MCF 10A (cell line): ENCODE measurements at regions not wholly inside any gene's neighbourhood (a gene's known extent, or its start where the extent isn't known, plus 50 kb on each side); places are given as distances from the start of the nearest gene placed in this dataset.
A peak's percentile ranks its signal among the peaks of the same experiment; 100 is the strongest.

Experiments
- BruUV-seq: library from RNA; stranded (reverse); fragments of 400-500 nt; replicated peaks from 2 replicates; lab custom pipeline; 2021; lab: Mats Ljungman, UMichigan
- CTCF ChIA-PET: fragments of 300-600 bp; sonication (Branson Sonifier 250); formaldehyde crosslinking; extraction: SDS; loops from one replicate; lab custom pipeline; 2021; ENCODE audit warnings: antibody characterized with exemption, inconsistent platforms; lab: Yijun Ruan, JAX
- POLR2A ChIA-PET: fragments of 300-600, 350-650 bp; sonication (Branson Sonifier 250); formaldehyde crosslinking; extraction: SDS; loops from one replicate; lab custom pipeline; 2020; ENCODE audit warnings: antibody characterized with exemption, inconsistent platforms; lab: Yijun Ruan, JAX
- DNase-seq: peaks from one replicate; pipeline ENCODE4 v3.0.0-alpha.2; 2018; ENCODE audit not compliant: unreplicated experiment
- H3K27ac Mint-ChIP-seq: one replicate; pipeline ENCODE4 v1.8.0; 2022; ENCODE audit warnings: mild to moderate bottlenecking, low read depth, mixed read lengths; ENCODE audit not compliant: unreplicated experiment
- H3K27me3 Mint-ChIP-seq: one replicate; pipeline ENCODE4 v1.8.0; 2022; ENCODE audit warnings: mixed read lengths; ENCODE audit not compliant: insufficient read depth, unreplicated experiment
- H3K36me3 Mint-ChIP-seq: one replicate; pipeline ENCODE4 v1.8.0; 2022; ENCODE audit warnings: mild to moderate bottlenecking, moderate library complexity, mixed read lengths; ENCODE audit not compliant: insufficient read depth, unreplicated experiment
- H3K4me1 Mint-ChIP-seq: one replicate; pipeline ENCODE4 v1.8.0; 2022; ENCODE audit warnings: mixed read lengths; ENCODE audit not compliant: insufficient read depth, unreplicated experiment
- H3K4me3 Mint-ChIP-seq: one replicate; pipeline ENCODE4 v1.8.0; 2022; ENCODE audit warnings: mild to moderate bottlenecking, moderate library complexity, mixed read lengths; ENCODE audit not compliant: unreplicated experiment
- H3K9me3 Mint-ChIP-seq: one replicate; pipeline ENCODE4 v1.8.0; 2022; ENCODE audit warnings: mixed read lengths; ENCODE audit not compliant: unreplicated experiment
- intact Hi-C: fragments of 100-400 bp; cut with micrococcal nuclease; formaldehyde crosslinking; loops from 2 replicates; pipeline ENCODE4 v1.14.1; 2022
- TF ChIP-seq, protein P1 (sequence below): fragments of 200-600 bp; IDR thresholded peaks from one replicate; pipeline ENCODE4 v1.8.0; 2022; ENCODE audit warnings: antibody characterized with exemption, mild to moderate bottlenecking; ENCODE audit not compliant: unreplicated experiment

DNA sequence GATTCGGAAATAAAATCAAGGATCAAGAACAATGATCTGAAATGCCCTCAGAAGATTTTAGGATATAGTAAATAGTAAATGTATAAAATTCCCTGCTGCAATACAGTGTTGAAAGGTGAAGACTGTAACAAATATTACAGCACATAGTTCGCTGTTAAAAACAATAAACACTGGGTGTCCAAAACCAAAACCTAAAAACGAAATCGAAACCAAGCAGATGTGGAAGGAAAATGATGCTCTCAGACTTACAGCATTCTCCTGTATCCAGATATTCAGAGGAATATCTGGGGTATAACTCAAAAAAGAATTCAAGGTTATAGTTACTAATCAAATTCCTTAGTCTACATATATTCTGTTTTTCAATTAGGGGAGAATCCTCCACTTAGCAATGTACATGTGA is 708.1 kb upstream of the PCDH15 start:
- no peak overlapping the region for H3K4me3 Mint-ChIP-seq
- ChIA-PET CTCF (no interaction called here), POLR2A (no interaction called here)
- intact Hi-C loops: no loop called here
- no peaks in the 10 kb centered on the region for H3K4me1 Mint-ChIP-seq
- no peak overlapping the region for H3K27ac Mint-ChIP-seq
- peaks cover 80% of the 10 kb centered on the region for H3K27me3 Mint-ChIP-seq
- H3K9me3 Mint-ChIP-seq: no peaks in the 10 kb centered on the region
- H3K36me3 Mint-ChIP-seq: no peaks in the 10 kb centered on the region
- TF ChIP-seq, protein P1, sequence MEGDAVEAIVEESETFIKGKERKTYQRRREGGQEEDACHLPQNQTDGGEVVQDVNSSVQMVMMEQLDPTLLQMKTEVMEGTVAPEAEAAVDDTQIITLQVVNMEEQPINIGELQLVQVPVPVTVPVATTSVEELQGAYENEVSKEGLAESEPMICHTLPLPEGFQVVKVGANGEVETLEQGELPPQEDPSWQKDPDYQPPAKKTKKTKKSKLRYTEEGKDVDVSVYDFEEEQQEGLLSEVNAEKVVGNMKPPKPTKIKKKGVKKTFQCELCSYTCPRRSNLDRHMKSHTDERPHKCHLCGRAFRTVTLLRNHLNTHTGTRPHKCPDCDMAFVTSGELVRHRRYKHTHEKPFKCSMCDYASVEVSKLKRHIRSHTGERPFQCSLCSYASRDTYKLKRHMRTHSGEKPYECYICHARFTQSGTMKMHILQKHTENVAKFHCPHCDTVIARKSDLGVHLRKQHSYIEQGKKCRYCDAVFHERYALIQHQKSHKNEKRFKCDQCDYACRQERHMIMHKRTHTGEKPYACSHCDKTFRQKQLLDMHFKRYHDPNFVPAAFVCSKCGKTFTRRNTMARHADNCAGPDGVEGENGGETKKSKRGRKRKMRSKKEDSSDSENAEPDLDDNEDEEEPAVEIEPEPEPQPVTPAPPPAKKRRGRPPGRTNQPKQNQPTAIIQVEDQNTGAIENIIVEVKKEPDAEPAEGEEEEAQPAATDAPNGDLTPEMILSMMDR: no peak
- no TSS peak for BruUV-seq
- no peak for DNase-seq

- peak; percentile 53 for DNase-seq
Observed at GRCh38 chr10:55500931-55501559, 700.0 kb upstream of the PCDH15 start.

DNA sequence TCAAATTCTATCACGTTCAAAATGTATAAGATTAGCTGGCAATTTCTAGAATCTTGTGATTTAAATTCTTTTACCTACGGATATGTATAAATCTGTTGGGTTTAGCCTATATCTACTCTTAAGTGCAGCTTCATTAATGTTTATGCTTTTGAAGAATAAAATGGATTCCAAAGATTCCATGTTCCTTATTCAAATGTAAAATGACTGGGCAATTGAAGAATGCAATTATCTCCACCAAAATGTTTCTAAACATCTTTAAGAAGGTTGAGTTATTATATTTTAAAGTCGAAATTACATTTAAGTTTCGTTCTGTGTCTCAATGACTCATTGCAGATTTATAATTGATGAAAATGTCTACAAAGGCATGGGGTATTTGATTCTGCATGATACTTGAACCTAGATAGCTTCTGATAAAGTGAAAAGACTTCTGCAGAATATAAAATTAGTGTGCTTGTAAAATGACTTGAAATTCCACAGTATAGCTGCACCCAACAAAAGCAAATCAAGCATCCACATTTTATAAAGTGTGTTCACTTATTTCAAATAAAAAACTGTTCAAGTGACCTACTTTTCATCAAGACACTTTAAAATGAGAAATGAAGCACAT is 697.0 kb upstream of the PCDH15 start:
- H3K27ac Mint-ChIP-seq: no peak overlapping the region
- TF ChIP-seq, protein P1: no peak
- H3K4me1 Mint-ChIP-seq: no peaks in the 10 kb centered on the region
- BruUV-seq: no TSS peak
- POLR2A ChIA-PET: no interaction called here
- intact Hi-C loops: no loop called here
- H3K9me3 Mint-ChIP-seq: no peaks in the 10 kb centered on the region
- CTCF ChIA-PET: no interaction called here
- no peaks in the 10 kb centered on the region for H3K36me3 Mint-ChIP-seq
- peaks cover 28% of the 10 kb centered on the region for H3K27me3 Mint-ChIP-seq
- H3K4me3 Mint-ChIP-seq: no peak overlapping the region
- DNase-seq: no peak

More at GRCh38 chr10:55500931-55501559, 700.0 kb upstream of the PCDH15 start:
- POLR2A ChIA-PET: no interaction called here
- Mint-ChIP-seq H3K27me3 (peaks cover 33% of the 10 kb centered on the region), H3K36me3 (no peaks in the 10 kb centered on the region), H3K4me3 (no peak overlapping the region), H3K27ac (no peak overlapping the region), H3K4me1 (no peaks in the 10 kb centered on the region), H3K9me3 (no peaks in the 10 kb centered on the region)
- CTCF ChIA-PET: interaction anchor here (0.7 kb wide), 1 partner anchor 485 kb away, joined by 3 read pairs; no protein-coding TSS in a partner anchor
- no TSS peak for BruUV-seq
- TF ChIP-seq, protein P1: peak; percentile 46
- intact Hi-C loops: loop anchor here (1.0 to 2.0 kb wide), 2 partner anchors 214 to 410 kb away; no protein-coding TSS in a partner anchor

DNA sequence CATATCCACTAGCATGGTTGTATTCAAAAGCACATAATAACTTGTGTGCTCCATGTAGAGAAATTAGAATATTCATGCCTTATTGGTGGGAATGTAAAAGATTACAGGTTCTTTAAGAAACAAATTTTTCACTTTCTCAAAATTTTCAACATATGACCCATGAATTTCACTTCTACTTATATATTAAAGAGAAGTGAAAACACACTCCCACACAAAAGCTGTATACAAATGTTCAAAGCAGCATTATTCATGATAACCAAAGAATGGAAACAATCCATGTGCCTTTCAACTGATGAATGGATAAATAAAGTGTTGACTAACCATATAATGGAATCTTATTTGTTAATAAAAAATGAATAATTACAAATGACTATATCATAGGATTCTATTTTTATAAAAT is 694.5 kb upstream of the PCDH15 start:
- H3K9me3 Mint-ChIP-seq: no peaks in the 10 kb centered on the region
- H3K27me3 Mint-ChIP-seq: peaks cover 40% of the 10 kb centered on the region
- no peaks in the 10 kb centered on the region for H3K4me1 Mint-ChIP-seq
- no peak for DNase-seq
- no peak overlapping the region for H3K4me3 Mint-ChIP-seq
- no peak overlapping the region for H3K27ac Mint-ChIP-seq
- TF ChIP-seq, protein P1: no peak
- intact Hi-C loops: no loop called here
- ChIA-PET POLR2A (no interaction called here), CTCF (no interaction called here)
- no peaks in the 10 kb centered on the region for H3K36me3 Mint-ChIP-seq
- BruUV-seq: no TSS peak
